NB4 (cell line): ENCODE measurements at regions not wholly inside any gene's neighbourhood (a gene's known extent, or its start where the extent isn't known, plus 50 kb on each side); places are given as distances from the start of the nearest gene placed in this dataset.

Experiments used
- CTCF ChIP-seq: IDR thresholded peaks from one replicate; pipeline ENCODE4 v1.5.1; 2012; ENCODE audit warnings: low read depth, low read length
- MYC ChIP-seq: IDR thresholded peaks from 2 replicates; pipeline ENCODE4 v1.6.1; 2011; ENCODE audit warnings: low read depth, low read length
- POLR2A ChIP-seq: IDR thresholded peaks from 2 replicates; pipeline ENCODE4 v1.6.1; 2011; ENCODE audit warnings: mild to moderate bottlenecking; ENCODE audit not compliant: insufficient read length; ENCODE audit errors: extremely low read depth

DNA sequence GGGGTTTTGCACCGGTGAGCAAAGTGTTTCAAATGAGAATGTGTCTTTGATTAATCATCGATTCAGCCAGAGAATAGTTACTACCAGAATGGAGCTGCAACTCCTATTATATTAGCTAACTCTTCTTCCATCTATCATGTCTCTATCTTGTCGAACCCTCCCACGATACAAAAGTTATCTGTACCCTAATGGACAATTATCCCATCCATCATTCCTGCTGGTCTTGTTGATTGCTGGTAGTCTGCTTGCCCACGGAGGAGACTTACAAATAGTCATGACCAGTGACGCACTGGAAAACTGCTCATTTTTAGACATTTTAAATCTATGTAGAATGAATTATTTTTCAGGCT lies 67.5 kb downstream of the RTL9 start:
- TF ChIP-seq CTCF (no peak), POLR2A (no peak), MYC (no peak)
